ENCODE measurements at regions not wholly inside any gene's neighbourhood (a gene's known extent, or its start where the extent isn't known, plus 50 kb on each side); places are given as distances from the start of the nearest gene placed in this dataset.

DNA sequence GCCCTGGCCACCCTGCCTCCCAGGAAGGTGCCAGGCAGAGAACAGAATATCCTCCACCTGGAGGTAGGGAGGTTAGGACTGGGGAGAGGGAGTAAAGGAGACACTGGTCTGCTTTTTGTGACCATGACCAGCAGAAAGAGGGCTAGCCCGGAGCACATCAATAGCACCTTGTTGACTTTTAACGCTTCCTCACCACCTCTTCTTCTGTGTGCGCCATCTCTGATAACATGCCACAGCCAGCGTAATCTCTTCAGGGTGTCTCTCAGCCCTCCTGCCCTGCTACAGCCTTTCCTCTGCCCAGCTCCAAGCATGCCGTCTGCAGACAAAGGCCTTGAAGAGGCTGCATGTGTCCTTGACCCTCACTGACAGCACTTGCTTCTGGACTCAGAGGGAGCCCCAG, 50.9 kb upstream of the GJA5 start:
- Histone ChIP-seq H3K4me3 (no peak overlapping the region), H3K27ac (no peak overlapping the region), H3K9me3 (no peaks in the 10 kb centered on the region), H3K27me3 (replicated peaks in 1 of 7) (no peaks in the 10 kb centered on the region), H3K36me3 (no peaks in the 10 kb centered on the region), H3K4me1 (no peaks in the 10 kb centered on the region)
- no peak for DNase-seq
- 82 to 93% (median 85%) methylated on average over 5 of the region's 5 CpGs for WGBS, 5 donors
- no peak for TF ChIP-seq POLR2AphosphoS5 (IDR thresholded peaks at IDR 0.05)
- no peak for TF ChIP-seq POLR2A (IDR thresholded peaks at IDR 0.05)
- no peak for TF ChIP-seq CTCF (IDR thresholded peaks at IDR 0.05 in 8 of 11, conservative IDR thresholded peaks at IDR 0.05 in 3 of 11)
- intact Hi-C loops (cut with DNase I; ENCODE audit: low total_unique reads) = no loop called here

- Histone ChIP-seq H3K4me3 (no peak overlapping the region), H3K4me1 (no peaks in the 10 kb centered on the region), H3K9me3 (no peaks in the 10 kb centered on the region), H3K36me3 (no peaks in the 10 kb centered on the region), H3K27me3 (replicated peaks in 1 of 7) (no peaks in the 10 kb centered on the region), H3K27ac (no peak overlapping the region)
- intact Hi-C loops (cut with DNase I; ENCODE audit: low total_unique reads) = no loop called here
- 48 to 84% (median 69%) methylated on average over 2 to 3 of the region's 3 CpGs for WGBS, 5 donors
- no peak for TF ChIP-seq POLR2AphosphoS5 (IDR thresholded peaks at IDR 0.05)
- TF ChIP-seq CTCF (IDR thresholded peaks at IDR 0.05 in 8 of 11, conservative IDR thresholded peaks at IDR 0.05 in 3 of 11) = no peak
- TF ChIP-seq POLR2A (IDR thresholded peaks at IDR 0.05) = no peak
- no peak for DNase-seq
Observed at GRCh38 chr1:147811751-147812150, 51.3 kb upstream of the GJA5 start.

- no peaks in the 10 kb centered on the region for H3K36me3 ChIP-seq
- no peaks in the 10 kb centered on the region for H3K4me1 ChIP-seq
- H3K27ac ChIP-seq = peak overlapping the region in 1 of 8 donors; percentile 3
- H3K9me3 ChIP-seq = no peaks in the 10 kb centered on the region
- intact Hi-C loops (cut with DNase I; ENCODE audit: low total_unique reads) = no loop called here
- TF ChIP-seq POLR2AphosphoS5 (IDR thresholded peaks at IDR 0.05) = no peak
- no peak for TF ChIP-seq POLR2A (IDR thresholded peaks at IDR 0.05)
- TF ChIP-seq CTCF (IDR thresholded peaks at IDR 0.05 in 8 of 11, conservative IDR thresholded peaks at IDR 0.05 in 3 of 11) = no peak
- WGBS, 5 donors = 60 to 89% (median 77%) methylated on average over 2 of the region's 2 CpGs
- H3K27me3 ChIP-seq (replicated peaks in 1 of 7) = no peaks in the 10 kb centered on the region
- H3K4me3 ChIP-seq = no peak overlapping the region
- DNase-seq = no peak
Observed at GRCh38 chr1:147812799-147813198, 52.4 kb upstream of the GJA5 start.

- H3K36me3 ChIP-seq = no peaks in the 10 kb centered on the region
- intact Hi-C loops (cut with DNase I; ENCODE audit: low total_unique reads) = no loop called here
Observed at GRCh38 chr1:147815503-147815902, 55.1 kb upstream of the GJA5 start.

More at GRCh38 chr1:147815503-147815902, 55.1 kb upstream of the GJA5 start:
- Histone ChIP-seq H3K27me3 (replicated peaks in 1 of 7) (no peaks in the 10 kb centered on the region), H3K9me3 (no peaks in the 10 kb centered on the region), H3K4me1 (no peaks in the 10 kb centered on the region), H3K27ac (no peak overlapping the region), H3K4me3 (no peak overlapping the region)
- WGBS, 5 donors = 75 to 98% (median 90%) methylated on average over 2 of the region's 2 CpGs
- no peak for TF ChIP-seq POLR2AphosphoS5 (IDR thresholded peaks at IDR 0.05)
- TF ChIP-seq POLR2A (IDR thresholded peaks at IDR 0.05) = no peak
- TF ChIP-seq CTCF (IDR thresholded peaks at IDR 0.05 in 8 of 11, conservative IDR thresholded peaks at IDR 0.05 in 3 of 11) = no peak
- no peak for DNase-seq
